Suppressor macrophage treated with lipopolysaccharide for 4 hours (primary cell): ENCODE measurements at regions not wholly inside any gene's neighbourhood (a gene's known extent, or its start where the extent isn't known, plus 50 kb on each side); places are given as distances from the start of the nearest gene placed in this dataset.
"Not testable (repeated sequence)": the region's sequence is repeated elsewhere in the genome, so short reads cannot be mapped to it uniquely, and the experiment has no call there.

Experiments used
- DNase-seq: peaks from one replicate; pipeline ENCODE4 v3.0.0-alpha.2; 2020

GRCh38 chr4:15164571-15164970 lies 162.3 kb downstream of the CPEB2 start:
- DNase-seq: peak; percentile 5

DNA sequence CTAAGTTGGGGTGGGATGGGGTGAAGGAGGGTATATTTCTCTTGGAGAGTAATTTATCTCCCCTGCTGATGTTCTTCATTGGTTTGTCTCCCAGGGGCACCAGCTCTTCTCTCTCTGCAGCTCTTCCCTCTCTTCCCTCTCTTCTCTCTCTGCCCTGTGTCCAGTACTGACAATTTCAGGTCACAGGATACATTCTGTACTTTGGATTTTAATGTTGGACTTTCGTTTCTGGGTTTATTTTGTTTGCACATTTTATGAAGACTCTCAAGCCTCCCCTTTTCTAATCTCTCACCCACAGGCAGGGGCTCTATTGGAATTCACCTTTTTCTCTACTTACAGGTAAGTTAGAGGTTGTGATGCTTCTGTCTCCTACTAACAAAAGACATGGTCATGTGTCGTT lies 165.5 kb downstream of the CPEB2 start:
- DNase-seq: no peak

GRCh38 chr4:15168759-15169158 lies 166.5 kb downstream of the CPEB2 start:
- no peak for DNase-seq

DNA sequence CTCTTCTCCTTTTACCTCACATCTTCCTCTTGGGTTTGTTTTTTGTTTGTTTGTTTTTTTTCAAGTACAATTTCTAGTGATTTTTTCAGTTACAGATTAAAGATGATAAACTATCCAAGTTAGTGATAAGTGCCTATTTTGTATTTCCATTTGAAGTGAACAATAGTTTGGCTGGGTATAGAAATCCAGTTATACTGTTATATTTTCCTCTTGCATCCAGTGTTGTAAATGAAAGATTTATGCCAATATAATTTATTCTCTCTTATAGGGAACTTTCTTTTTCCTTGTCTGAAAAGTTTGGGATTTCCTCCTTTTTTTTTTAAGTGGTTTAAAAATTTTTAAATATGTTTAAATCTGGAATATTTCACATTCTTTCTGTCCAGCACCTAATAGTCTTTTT lies 169.4 kb downstream of the CPEB2 start:
- DNase-seq: no peak

GRCh38 chr4:15173251-15173650 lies 171.0 kb downstream of the CPEB2 start:
- no peak for DNase-seq

GRCh38 chr4:15174168-15174567 lies 171.9 kb downstream of the CPEB2 start:
- DNase-seq: not testable (repeated sequence)

GRCh38 chr4:15179842-15180241 lies 177.6 kb downstream of the CPEB2 start:
- not testable (repeated sequence) for DNase-seq

- DNase-seq: no peak
Measured at GRCh38 chr4:15182600-15183220, 180.4 kb downstream of the CPEB2 start.

DNA sequence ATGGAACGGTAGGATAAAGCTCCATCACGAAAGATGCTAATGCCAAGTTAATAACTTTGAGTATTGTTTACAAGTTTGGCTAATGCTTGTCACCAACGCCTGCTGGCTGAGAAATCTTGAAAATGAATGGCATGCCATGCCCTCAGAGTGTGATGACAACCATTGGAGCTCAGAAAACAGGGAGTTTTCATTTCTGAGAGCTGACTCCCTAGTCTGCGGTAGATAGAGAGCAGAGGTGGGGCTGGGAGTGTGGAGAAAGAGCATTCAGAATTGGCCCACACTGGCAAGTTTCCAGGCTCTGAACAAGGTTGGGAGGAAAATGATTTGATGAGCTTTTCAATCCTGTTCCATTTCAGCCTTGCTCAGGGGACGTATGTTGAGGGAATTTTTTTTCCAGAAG lies 183.9 kb downstream of the CPEB2 start:
- DNase-seq: no peak

- DNase-seq: no peak
Measured at GRCh38 chr4:15186806-15187205, 184.5 kb downstream of the CPEB2 start.

GRCh38 chr4:15188605-15189539 lies 186.6 kb downstream of the CPEB2 start:
- DNase-seq: peak; percentile 14

DNA sequence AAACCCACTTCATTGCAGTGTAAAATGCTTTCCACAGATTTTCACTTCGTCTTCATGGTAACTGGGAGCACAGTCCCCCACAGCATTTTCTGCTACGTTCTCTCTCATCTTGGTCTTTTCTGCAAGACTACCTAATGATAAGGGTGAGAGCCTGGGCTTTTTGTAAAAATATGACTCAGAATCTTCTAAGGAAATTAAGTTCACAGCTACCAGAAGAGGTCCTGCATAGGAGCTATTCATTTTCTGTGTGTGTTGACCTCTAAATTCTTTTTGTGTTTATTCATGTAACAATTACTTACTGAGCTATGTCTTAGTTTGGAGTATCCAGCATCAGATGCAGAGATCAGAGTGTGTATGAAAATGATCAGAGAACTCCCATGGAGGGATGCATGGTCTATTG lies 192.2 kb downstream of the CPEB2 start:
- DNase-seq: no peak

- DNase-seq: peak; percentile 5
Measured at GRCh38 chr4:15197005-15197404, 194.7 kb downstream of the CPEB2 start.

- DNase-seq: no peak
Measured at GRCh38 chr4:15198070-15198727, 195.9 kb downstream of the CPEB2 start.

DNA sequence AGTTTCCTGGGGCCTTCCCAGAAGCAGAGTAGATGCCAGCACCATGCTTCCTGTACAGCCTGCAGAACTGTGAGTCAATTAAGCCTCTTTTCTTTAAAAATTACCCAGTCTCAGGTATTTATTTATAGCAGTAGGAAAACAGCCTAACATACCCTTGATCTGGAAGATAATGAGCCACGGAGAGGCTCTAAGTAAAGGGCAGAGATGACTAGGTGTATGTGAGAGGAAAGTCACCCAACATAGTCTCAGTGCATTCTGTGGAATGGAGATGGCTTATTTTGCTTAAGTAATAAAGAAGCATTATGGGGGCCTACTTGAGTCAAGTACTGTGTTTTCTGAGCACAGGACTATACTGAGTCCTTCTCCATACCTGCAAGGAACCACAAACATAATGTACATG lies 199.5 kb downstream of the CPEB2 start:
- DNase-seq: no peak

DNA sequence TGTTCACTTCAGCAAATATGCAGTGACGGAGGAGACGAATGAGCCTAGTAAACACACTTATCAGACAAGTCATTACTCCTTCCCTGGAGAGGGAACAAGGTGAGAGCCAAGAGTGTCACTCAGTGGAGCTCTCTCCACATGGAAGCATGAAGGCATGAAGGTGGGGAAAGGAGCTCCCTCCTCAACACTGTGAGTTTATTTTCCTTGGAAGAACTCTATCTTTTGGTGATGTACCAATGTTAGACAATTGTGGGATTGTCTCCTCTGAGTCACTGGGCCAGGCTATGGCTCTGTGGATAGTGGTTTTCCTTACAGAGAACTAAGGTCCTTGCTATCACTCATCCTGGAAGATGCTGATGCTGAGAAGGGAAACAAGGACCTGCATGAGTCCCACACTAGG lies 200.2 kb downstream of the CPEB2 start:
- DNase-seq: no peak

- DNase-seq: not testable (repeated sequence)
Measured at GRCh38 chr4:15206526-15206925, 204.2 kb downstream of the CPEB2 start.

DNA sequence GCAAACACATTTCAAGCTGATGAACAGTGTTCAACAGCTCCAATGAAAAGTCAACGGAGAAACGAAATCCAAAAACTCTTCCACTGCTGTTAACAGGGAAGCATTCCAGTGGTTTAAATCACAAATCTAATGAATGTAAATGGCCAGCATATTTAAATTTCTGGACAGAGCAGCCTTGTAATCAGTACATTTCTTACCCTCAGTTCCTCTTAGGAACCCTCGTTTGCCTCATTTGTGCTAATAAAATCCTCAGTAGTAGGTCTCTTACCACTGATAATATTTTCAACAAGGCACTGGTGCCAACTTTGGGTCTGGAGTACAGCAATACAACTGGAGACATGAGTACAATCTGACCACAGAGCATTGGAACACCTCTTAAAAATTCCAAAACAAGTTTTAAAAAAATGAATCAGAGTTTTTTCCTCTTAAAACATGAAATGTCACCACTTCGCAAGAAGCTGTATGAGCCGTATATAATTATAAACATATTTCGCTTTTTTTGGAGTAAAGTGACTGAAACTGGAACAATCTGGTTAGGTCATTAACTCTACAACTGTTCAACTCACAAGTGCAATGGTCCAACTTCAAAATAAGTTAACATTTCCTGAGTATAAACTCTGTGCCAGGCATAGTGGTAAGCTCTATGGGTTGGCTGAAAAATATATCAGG lies 211.2 kb downstream of the CPEB2 start:
- no peak for DNase-seq

DNA sequence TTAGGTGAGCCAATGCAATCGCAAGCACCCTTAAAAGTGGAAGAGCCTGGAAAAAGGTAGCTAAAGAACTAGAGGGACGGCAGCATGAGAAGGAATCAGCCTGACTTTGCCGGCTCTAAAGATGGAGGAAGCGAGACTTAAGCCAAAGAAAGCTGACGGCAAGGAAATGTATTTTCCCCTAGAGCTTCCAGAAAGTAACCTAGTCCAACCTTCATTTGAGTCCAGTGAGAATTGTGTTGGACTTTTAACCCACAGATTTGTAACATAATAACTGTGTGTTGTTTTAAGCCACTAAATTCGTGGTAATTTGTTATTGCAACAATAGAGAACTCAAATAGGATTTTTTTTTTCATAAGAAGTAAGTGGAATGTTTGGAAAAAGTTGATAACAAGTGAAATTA lies 212.7 kb upstream of the C1QTNF7 start:
- no peak for DNase-seq

DNA sequence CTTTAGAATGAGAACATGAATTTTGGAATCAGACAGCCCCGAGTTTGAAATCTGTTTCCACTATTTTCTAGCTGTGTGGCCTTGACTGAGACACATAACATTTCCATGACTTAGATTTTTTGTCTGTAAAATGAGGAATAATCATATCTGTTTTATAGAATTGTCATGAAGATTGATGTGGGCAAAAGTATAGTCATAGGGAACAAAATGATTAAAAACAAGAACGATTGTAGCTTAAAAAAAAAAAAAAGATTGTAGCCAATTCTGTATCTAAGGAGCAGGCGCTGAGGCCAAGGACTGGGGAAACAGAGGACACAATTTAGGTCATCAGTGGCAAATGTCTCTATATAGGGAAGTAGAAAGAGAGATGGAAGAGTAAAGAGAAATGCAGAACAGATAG lies 201.6 kb upstream of the C1QTNF7 start:
- no peak for DNase-seq

DNA sequence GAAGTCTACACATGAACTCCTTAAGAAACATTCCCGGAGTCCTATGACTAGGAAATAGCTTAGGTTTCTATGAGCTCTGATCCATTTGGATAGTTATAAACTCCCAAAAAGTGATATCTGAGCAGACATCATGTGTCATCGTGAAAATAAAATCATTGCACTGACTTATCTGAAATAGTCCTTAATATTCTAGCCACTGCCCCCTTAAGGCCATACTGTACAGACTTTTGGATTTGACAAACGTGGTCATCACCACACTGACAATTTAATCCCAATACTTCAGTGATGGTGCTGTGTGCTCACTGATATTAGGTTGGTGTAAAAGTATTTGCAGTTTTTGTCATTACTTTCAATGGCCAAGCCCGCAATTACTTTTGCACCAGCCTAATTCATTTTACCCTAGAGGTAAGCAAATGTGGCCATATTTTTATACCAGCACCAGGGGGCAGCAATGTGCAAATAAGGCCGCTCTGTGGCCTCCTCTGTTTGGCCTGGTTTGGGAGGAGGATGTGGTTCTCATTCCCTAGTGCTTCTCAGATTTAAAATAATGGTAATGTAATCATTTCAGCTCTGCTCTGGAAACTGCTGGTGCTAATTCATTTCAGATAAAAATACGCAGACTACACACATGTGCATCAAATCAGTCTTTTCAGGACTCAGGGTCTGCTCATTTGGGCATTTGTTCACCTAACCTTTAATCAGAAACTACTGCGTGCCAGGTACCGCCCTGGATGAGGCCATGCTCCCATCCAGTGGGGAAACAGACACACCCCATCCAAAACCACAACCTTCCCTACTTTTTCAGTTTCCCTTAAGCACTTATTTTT lies 196.4 kb upstream of the C1QTNF7 start:
- DNase-seq: peak; percentile 92
